ENCODE measurements at regions not wholly inside any gene's neighbourhood (a gene's known extent, or its start where the extent isn't known, plus 50 kb on each side); places are given as distances from the start of the nearest gene placed in this dataset.
A peak's percentile ranks its signal among the peaks of the same experiment; 100 is the strongest.

- DNase-seq, result peak; percentile 5
Observed at GRCh38 chr7:10815546-10815945, 158.1 kb upstream of the PHF14 start.

- no peak for DNase-seq
Observed at GRCh38 chr7:10821156-10821555, 152.5 kb upstream of the PHF14 start.

- DNase-seq, result no peak
Observed at GRCh38 chr7:10824154-10824553, 149.5 kb upstream of the PHF14 start.

- no peak for DNase-seq
Observed at GRCh38 chr7:10838228-10838627, 135.4 kb upstream of the PHF14 start.

- no peak for DNase-seq
Observed at GRCh38 chr7:10845225-10845624, 128.4 kb upstream of the PHF14 start.

- no peak for DNase-seq
Observed at GRCh38 chr7:10855583-10855982, 118.1 kb upstream of the PHF14 start.

GRCh38 chr7:10860516-10860915 lies 113.2 kb upstream of the PHF14 start:
- DNase-seq, result no peak

- DNase-seq, result no peak
Observed at GRCh38 chr7:10863476-10863875, 110.2 kb upstream of the PHF14 start.

GRCh38 chr7:10874666-10875065 lies 99.0 kb upstream of the PHF14 start:
- DNase-seq, result no peak

GRCh38 chr7:10875080-10875479 lies 98.6 kb upstream of the PHF14 start:
- no peak for DNase-seq

- no peak for DNase-seq
Observed at GRCh38 chr7:10888861-10889260, 84.8 kb upstream of the PHF14 start.

GRCh38 chr7:10889266-10889898 lies 84.3 kb upstream of the PHF14 start:
- DNase-seq, result peak; percentile 77

- DNase-seq, result no peak
Observed at GRCh38 chr7:10908600-10908999, 65.1 kb upstream of the PHF14 start.

GRCh38 chr7:10910447-10910846 lies 63.2 kb upstream of the PHF14 start:
- DNase-seq, result no peak

GRCh38 chr7:10912077-10912476 lies 61.6 kb upstream of the PHF14 start:
- DNase-seq, result no peak

GRCh38 chr7:10913457-10913856 lies 60.2 kb upstream of the PHF14 start:
- DNase-seq, result no peak

- no peak for DNase-seq
Observed at GRCh38 chr7:10918093-10918590, 55.5 kb upstream of the PHF14 start.

GRCh38 chr7:10919923-10920322 lies 53.7 kb upstream of the PHF14 start:
- no peak for DNase-seq
